AG09309 (cell line): ENCODE measurements at regions not wholly inside any gene's neighbourhood (a gene's known extent, or its start where the extent isn't known, plus 50 kb on each side); places are given as distances from the start of the nearest gene placed in this dataset.
A peak's percentile ranks its signal among the peaks of the same experiment; 100 is the strongest.

Experiments used
- DNase-seq: peaks from one replicate; pipeline ENCODE4 v3.0.0-alpha.2; 2010; ENCODE audit warnings: low read depth
- H3K4me3 ChIP-seq: 2 replicates; pipeline ENCODE4 v1.5.1; 2011; ENCODE audit warnings: mild to moderate bottlenecking, low read depth, low read length, moderate library complexity; ENCODE audit not compliant: control insufficient read depth
- TF ChIP-seq, protein P1 (sequence below): IDR thresholded peaks from 2 replicates; pipeline ENCODE4 v1.5.1; 2011; ENCODE audit warnings: mild to moderate bottlenecking, low read depth, low read length, inconsistent platforms; ENCODE audit not compliant: insufficient read depth, control insufficient read depth; ENCODE audit errors: missing control alignments

DNA sequence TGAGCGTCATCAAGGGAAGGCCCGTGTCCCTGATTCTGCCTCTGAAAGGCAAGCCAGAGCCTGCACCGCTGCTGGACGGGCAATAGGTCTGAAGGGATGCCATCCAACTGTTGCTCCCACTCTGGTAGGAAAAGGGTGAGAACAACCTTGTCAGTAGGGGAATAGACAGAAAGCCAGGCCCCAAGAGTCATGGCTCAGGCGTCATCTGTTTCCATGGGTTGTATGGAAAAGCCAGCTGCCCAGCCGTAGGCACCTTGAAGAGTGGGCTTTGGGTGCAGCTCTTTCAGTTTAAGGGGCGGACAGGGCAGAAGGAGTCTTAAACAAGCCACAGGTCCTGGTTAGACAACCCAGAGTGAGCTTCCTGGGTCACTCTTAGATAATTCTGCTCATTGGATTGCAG, 66.5 kb downstream of the RNF6 start:
- no peak overlapping the region for H3K4me3 ChIP-seq
- TF ChIP-seq, protein P1, sequence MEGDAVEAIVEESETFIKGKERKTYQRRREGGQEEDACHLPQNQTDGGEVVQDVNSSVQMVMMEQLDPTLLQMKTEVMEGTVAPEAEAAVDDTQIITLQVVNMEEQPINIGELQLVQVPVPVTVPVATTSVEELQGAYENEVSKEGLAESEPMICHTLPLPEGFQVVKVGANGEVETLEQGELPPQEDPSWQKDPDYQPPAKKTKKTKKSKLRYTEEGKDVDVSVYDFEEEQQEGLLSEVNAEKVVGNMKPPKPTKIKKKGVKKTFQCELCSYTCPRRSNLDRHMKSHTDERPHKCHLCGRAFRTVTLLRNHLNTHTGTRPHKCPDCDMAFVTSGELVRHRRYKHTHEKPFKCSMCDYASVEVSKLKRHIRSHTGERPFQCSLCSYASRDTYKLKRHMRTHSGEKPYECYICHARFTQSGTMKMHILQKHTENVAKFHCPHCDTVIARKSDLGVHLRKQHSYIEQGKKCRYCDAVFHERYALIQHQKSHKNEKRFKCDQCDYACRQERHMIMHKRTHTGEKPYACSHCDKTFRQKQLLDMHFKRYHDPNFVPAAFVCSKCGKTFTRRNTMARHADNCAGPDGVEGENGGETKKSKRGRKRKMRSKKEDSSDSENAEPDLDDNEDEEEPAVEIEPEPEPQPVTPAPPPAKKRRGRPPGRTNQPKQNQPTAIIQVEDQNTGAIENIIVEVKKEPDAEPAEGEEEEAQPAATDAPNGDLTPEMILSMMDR = no peak
- no peak for DNase-seq

DNA sequence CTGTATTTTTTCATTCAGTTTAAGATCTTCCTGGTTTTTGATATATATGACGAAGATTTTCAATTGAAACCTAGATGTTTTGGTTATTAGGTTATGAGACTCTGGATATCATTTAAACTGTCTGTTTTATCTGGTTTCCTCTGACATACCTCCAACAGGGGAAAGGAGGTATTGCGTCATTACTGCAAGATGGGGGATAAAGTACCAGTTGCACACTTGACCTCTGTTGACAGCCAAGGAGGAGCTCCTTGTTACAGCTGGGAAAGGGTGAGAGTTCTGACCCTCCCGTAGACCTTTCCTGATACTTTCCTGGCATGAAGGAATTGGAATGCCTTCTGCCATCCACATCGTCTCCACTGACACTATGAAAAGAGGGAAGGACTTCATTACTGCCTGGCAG, 82.0 kb upstream of the SHISA2 start:
- H3K4me3 ChIP-seq = no peak overlapping the region
- no peak for DNase-seq
- TF ChIP-seq, protein P1 = no peak

DNA sequence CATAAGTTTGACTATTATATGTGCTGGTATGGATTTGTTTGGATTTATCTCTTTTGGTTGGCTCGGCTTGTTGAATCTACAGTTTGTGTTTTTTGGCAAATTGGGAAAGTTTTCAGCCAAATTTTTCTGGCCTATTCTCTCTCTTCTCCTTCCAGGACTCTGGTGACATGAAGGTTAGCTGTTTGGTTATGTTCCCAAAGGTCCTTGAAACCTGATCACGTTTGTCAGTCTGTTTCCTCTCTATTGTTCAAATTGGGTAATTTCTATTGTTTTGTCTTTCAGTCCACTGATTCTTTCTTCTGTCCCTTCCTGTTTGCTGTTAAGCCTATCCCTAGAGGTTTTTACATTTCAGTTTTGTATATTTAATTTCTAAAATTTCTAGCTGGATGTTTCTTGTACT, 81.5 kb upstream of the SHISA2 start:
- no peak overlapping the region for H3K4me3 ChIP-seq
- no peak for DNase-seq
- TF ChIP-seq, protein P1 = no peak

DNA sequence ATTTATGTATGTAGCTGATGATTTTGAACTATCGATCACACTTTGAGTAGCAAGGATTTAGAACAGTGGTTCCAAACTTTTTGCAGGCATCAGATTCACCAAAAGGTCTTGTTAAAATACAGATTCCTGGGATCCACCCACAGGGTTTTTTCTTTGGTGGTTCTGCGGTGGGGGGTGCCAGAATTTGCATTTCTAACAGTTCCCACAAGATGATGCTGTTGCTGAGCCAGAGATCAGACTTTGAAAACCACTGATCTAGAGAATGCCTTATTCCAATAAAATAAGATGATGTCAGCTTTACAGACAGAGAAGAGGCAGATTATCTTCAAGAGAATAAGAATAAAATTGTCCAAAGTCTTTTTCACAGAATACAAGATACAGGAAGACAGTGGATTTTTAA, 80.9 kb upstream of the SHISA2 start:
- no peak overlapping the region for H3K4me3 ChIP-seq
- DNase-seq = no peak
- TF ChIP-seq, protein P1 = peak; percentile 33

DNA sequence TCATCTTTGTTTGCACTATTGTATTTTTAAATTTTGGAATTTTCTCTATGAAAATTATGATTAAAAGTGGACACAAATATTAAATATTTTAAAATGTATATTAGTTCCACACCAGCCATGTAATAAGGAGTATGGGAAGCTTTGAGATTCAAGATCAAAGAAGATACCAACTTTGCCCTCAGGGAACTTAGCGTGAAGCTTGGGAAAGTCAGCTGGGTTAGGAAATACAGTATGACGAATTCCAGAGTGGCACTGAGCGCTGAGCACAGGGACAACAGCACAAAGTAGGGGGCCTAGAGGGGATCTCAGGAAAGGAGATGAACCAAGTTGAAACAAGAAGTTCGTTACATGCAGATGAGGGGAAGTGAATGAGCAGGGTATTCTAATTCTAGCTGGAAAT, 76.9 kb upstream of the SHISA2 start:
- no peak overlapping the region for H3K4me3 ChIP-seq
- TF ChIP-seq, protein P1 = no peak
- no peak for DNase-seq

DNA sequence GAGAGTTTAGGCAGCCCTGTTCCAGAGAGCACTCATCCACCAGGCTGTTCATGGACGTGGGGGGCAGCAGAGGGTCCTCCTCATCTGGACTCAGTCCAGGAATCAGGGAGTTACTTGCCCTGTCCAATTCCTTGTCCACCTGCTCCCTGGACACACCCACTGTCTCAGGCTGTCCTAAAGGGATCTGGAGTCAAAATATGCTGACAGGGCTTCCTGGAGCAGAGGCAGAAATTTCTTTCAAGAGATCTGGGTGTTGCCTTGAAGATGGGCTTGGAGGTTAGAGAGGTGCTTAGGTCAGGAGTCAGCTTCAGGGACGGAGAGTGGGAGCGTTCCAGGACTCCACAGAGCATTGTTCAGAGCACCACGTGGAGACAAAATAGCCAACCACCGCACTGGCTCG, 65.8 kb upstream of the SHISA2 start:
- no peak for DNase-seq
- no peak overlapping the region for H3K4me3 ChIP-seq
- TF ChIP-seq, protein P1 = no peak

DNA sequence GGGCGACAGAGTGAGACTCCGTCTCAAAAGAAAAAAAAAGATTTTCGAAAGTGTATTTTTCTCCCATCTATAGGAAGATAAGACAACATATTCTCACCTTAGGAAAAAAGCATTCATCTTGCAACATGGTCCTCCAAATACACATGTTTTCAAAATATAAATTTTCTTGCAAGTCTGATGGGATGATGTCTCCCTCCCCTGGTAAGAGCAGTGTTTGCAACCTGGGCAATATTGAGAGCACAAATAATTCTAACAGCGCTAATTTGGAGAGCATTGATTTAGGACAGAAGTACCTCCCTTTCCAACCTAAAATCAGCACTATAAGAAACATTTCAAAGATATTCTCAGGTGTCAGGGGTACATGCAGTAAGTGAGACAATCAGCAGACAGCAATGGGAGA, 61.0 kb upstream of the SHISA2 start:
- TF ChIP-seq, protein P1 = peak; percentile 35
- DNase-seq = no peak
- H3K4me3 ChIP-seq = no peak overlapping the region
